Keratinocyte (primary cell): ENCODE measurements at regions not wholly inside any gene's neighbourhood (a gene's known extent, or its start where the extent isn't known, plus 50 kb on each side); places are given as distances from the start of the nearest gene placed in this dataset.

Experiments used
- DNase-seq: peaks from one replicate; pipeline ENCODE4 v3.0.0-alpha.2; 2011; ENCODE audit warnings: low read depth, missing footprints, low spot score
- FAIRE-seq: peaks from 2 replicates; lab custom pipeline; 2011; peaks lifted over from hg19 to GRCh38; lab: Jason Lieb, UNC
- H2AFZ ChIP-seq: 2 replicates; pipeline ENCODE4 v1.6.0; 2012; ENCODE audit warnings: low read length, control low read depth, inconsistent platforms; ENCODE audit not compliant: control insufficient read depth
- H3K27ac ChIP-seq: 2 replicates; pipeline ENCODE4 v1.5.1; 2011; ENCODE audit warnings: low read length; ENCODE audit not compliant: control insufficient read depth, insufficient read depth
- H3K27me3 ChIP-seq: 3 replicates; pipeline ENCODE4 v1.6.0; 2011; ENCODE audit warnings: low read length; ENCODE audit not compliant: control insufficient read depth, insufficient read depth; ENCODE audit errors: extremely low read depth
- H3K36me3 ChIP-seq, 2 experiments: 2 replicates in 1 of 2; 3 replicates in 1 of 2; pipeline ENCODE4 v1.5.1; 2011; ENCODE audit warnings: low read length in 2 of 2, mild to moderate bottlenecking in 1 of 2; ENCODE audit not compliant: control insufficient read depth in 2 of 2, insufficient read depth in 2 of 2; ENCODE audit errors: extremely low read depth in 1 of 2
- H3K4me1 ChIP-seq: 3 replicates; pipeline ENCODE4 v1.5.1; 2011; ENCODE audit warnings: low read length; ENCODE audit not compliant: control insufficient read depth, insufficient read depth; ENCODE audit errors: extremely low read depth
- H3K4me2 ChIP-seq: 3 replicates; pipeline ENCODE4 v1.6.0; 2011; ENCODE audit warnings: low read depth, low read length; ENCODE audit not compliant: control insufficient read depth, insufficient read depth; ENCODE audit errors: extremely low read depth
- H3K4me3 ChIP-seq, 3 experiments: fragments of 200-600 bp in 1 of 3; sonication (generic) in 1 of 3; 2 replicates in 2 of 3; 3 replicates in 1 of 3; pipeline ENCODE4 v1.5.1; 2011 to 2016; ENCODE audit warnings: low read length in 3 of 3, mild to moderate bottlenecking in 3 of 3, control low read depth in 2 of 3, inconsistent platforms in 1 of 3, low read depth in 1 of 3, mixed read lengths in 1 of 3, mixed run types in 1 of 3, moderate library complexity in 1 of 3; ENCODE audit not compliant: control insufficient read depth in 2 of 3, insufficient read depth in 2 of 3; ENCODE audit errors: extremely low read depth in 1 of 3
- H3K79me2 ChIP-seq: 2 replicates; pipeline ENCODE4 v1.6.0; 2012; ENCODE audit warnings: low read length; ENCODE audit not compliant: control insufficient read depth, insufficient read depth
- H3K9ac ChIP-seq: 3 replicates; pipeline ENCODE4 v1.6.0; 2011; ENCODE audit warnings: low read length; ENCODE audit not compliant: control insufficient read depth, insufficient read depth; ENCODE audit errors: extremely low read depth
- H3K9me1 ChIP-seq: 3 replicates; pipeline ENCODE4 v1.6.0; 2011; ENCODE audit warnings: low read length; ENCODE audit not compliant: control insufficient read depth, insufficient read depth; ENCODE audit errors: extremely low read depth
- H3K9me3 ChIP-seq: 2 replicates; pipeline ENCODE4 v1.5.1; 2012; ENCODE audit warnings: low read depth, low read length; ENCODE audit not compliant: control insufficient read depth
- H4K20me1 ChIP-seq: 3 replicates; pipeline ENCODE4 v1.6.0; 2011; ENCODE audit warnings: low read length; ENCODE audit not compliant: control insufficient read depth, insufficient read depth; ENCODE audit errors: extremely low read depth
- CTCF ChIP-seq, 3 experiments: IDR thresholded peaks in 1 of 3; conservative IDR thresholded peaks in 1 of 3; optimal IDR thresholded peaks in 1 of 3; 2 replicates in 2 of 3; 3 replicates in 1 of 3; pipeline versions ENCODE3 to v1.5.1; 2011; ENCODE audit warnings: low read length in 3 of 3, mild to moderate bottlenecking in 3 of 3, moderate library complexity in 2 of 3, control low read depth in 1 of 3, inconsistent platforms in 1 of 3; ENCODE audit not compliant: insufficient read depth in 2 of 3; ENCODE audit errors: extremely low read depth in 1 of 3
- EZH2 ChIP-seq: IDR thresholded peaks from one replicate; pipeline ENCODE4 v1.6.1; 2012; ENCODE audit warnings: inconsistent platforms, mild to moderate bottlenecking, low read length, moderate library complexity
- dilution Hi-C: fragments of 300-500 bp; cut with MboI; formaldehyde crosslinking; loops from one replicate; pipeline ENCODE4 v1.7.0; 2020; ENCODE audit warnings: low sequenced_read_pairs; ENCODE audit not compliant: extremely low pct_ligation_motif_present

- H3K4me1 ChIP-seq, result no peaks in the 10 kb centered on the region
- FAIRE-seq (no peak), DNase-seq (no peak)
- no peaks in the 10 kb centered on the region for H4K20me1 ChIP-seq
- no peaks in the 10 kb centered on the region for H3K36me3 ChIP-seq
- TF ChIP-seq CTCF (optimal IDR thresholded peaks at IDR 0.05 in 1 of 3, IDR thresholded peaks at IDR 0.05 in 1 of 3, conservative IDR thresholded peaks at IDR 0.05 in 1 of 3; ENCODE audit: extremely low read depth in 1 of 3, insufficient read depth in 2 of 3, low read length in 3 of 3), result no peak
- TF ChIP-seq EZH2, result no peak
- no peak overlapping the region for H3K9ac ChIP-seq
- no peak overlapping the region for H3K4me2 ChIP-seq
- dilution Hi-C loops, result no loop called here
- no peaks in the 10 kb centered on the region for H3K27me3 ChIP-seq
- no peaks in the 10 kb centered on the region for H3K79me2 ChIP-seq
- H3K27ac ChIP-seq, result no peak overlapping the region
- H3K4me3 ChIP-seq, result no peak overlapping the region
- no peak overlapping the region for H2AFZ ChIP-seq
- no peaks in the 10 kb centered on the region for H3K9me1 ChIP-seq
- no peaks in the 10 kb centered on the region for H3K9me3 ChIP-seq
These were observed 261.5 kb downstream of the PARP8 start for GRCh38 chr5:50927953-50928352.

GRCh38 chr5:50929174-50929573 is 262.7 kb downstream of the PARP8 start:
- no peaks in the 10 kb centered on the region for H3K36me3 ChIP-seq
- H3K9me1 ChIP-seq, result no peaks in the 10 kb centered on the region
- DNase-seq (no peak), FAIRE-seq (no peak)
- H3K4me3 ChIP-seq, result no peak overlapping the region
- TF ChIP-seq CTCF (optimal IDR thresholded peaks at IDR 0.05 in 1 of 3, IDR thresholded peaks at IDR 0.05 in 1 of 3, conservative IDR thresholded peaks at IDR 0.05 in 1 of 3; ENCODE audit: extremely low read depth in 1 of 3, insufficient read depth in 2 of 3, low read length in 3 of 3), result no peak
- no peaks in the 10 kb centered on the region for H4K20me1 ChIP-seq
- H3K4me1 ChIP-seq, result no peaks in the 10 kb centered on the region
- dilution Hi-C loops, result no loop called here
- H3K79me2 ChIP-seq, result no peaks in the 10 kb centered on the region
- no peak overlapping the region for H3K4me2 ChIP-seq
- H3K9ac ChIP-seq, result no peak overlapping the region
- H2AFZ ChIP-seq, result no peak overlapping the region
- no peak overlapping the region for H3K27ac ChIP-seq
- H3K9me3 ChIP-seq, result no peaks in the 10 kb centered on the region
- no peaks in the 10 kb centered on the region for H3K27me3 ChIP-seq
